ENCODE measurements at regions not wholly inside any gene's neighbourhood (a gene's known extent, or its start where the extent isn't known, plus 50 kb on each side); places are given as distances from the start of the nearest gene placed in this dataset.

DNA sequence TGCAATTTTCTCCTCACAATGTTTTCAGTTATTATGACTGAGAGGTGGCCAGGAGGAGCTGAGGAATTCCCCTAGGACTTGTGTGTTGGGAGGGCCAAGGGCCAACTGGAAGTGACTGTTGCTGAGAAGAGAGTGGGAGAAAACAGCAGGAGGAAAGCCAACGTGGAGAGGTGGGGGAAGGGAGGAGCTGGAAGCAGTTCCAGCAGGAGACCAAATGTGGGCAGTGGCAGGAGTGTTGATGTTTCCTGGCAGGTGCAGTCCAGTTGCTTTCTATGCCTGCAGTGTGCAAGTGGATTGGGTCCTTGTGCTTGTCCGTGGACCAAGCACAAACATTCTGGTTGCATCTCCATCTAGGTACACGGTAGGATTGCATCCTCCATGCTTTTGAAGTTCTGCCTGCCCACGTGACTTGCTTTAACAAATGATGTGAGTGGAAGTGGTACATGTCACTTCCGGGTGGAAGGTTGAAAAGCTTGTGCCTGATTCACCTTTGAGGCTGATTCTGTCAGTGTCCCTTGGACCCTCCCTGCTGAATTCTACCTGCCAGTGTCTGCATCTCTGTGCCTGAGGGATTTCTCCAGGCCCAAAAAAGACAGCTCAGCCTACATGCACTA, 54.7 kb upstream of the CRHR1 start:
- no peak for FAIRE-seq

GRCh38 chr17:45730192-45730591, 53.9 kb upstream of the CRHR1 start:
- no peak for FAIRE-seq

GRCh38 chr17:45731459-45731858, 52.7 kb upstream of the CRHR1 start:
- FAIRE-seq, result no peak

DNA sequence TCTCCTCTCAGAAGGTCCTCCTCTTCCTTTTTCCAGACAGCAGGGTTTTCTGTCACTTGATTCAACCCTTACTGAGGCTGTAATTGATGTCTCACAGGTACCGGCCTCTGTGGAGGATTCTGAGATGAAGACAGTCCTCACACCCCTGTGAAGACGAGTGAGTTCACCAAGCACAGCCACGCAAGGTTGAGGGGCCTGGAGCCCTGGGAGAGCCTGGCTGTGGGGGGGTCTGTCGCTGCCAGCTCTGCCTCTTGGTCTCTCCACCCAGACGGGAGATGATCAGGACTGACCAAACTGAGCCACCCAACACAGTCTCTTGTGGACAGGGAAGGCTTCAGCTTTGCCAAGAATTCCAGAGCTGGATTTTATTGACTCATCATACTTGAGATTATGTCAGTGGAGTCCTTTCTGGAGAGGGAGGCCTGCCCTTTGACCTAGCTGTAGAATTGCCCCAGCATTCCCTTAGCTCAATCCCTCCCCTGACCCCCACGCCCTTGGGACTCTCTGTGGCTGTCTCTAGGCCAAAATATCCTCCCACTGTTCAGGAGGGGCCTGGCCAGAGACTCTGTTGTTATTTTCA, 51.1 kb upstream of the CRHR1 start:
- FAIRE-seq, result no peak

DNA sequence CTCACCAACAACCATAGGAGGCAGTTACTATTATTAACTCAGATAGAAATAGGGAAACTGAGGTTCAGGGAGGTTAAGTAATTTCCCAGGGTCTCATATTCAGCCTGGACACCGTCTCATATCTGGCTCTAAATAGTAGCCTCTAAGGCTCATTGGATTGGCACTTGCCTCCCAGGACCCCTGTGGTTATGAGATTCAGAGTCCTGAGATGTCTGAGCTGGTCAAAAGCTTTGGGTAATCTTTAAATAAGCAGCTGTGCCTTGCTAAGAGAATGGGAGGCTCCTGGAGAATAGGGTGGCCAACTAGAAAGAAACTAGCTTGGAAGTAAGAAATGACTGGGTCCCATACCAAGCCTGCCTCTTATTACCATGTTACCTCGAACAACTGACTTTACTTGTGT, 50.3 kb upstream of the CRHR1 start:
- no peak for FAIRE-seq

Measured in TTC549 (cell line).